NCI-H1048 (cell line): ENCODE measurements at regions not wholly inside any gene's neighbourhood (a gene's known extent, or its start where the extent isn't known, plus 50 kb on each side); places are given as distances from the start of the nearest gene placed in this dataset.
"Not testable (repeated sequence)": the region's sequence is repeated elsewhere in the genome, so short reads cannot be mapped to it uniquely, and the experiment has no call there.

ENCODE experiments used
- DNase-seq: peaks from one replicate; lab custom pipeline; 2025; lab: John Stamatoyannopoulos, UW

GRCh38 chr3:103494512-103494911, 1059.7 kb downstream of the ZPLD1 start:
- no peak for DNase-seq

GRCh38 chr3:103495186-103495585, 1060.4 kb downstream of the ZPLD1 start:
- DNase-seq = no peak

- DNase-seq = no peak
These were observed 1064.5 kb downstream of the ZPLD1 start for GRCh38 chr3:103499132-103499900.

GRCh38 chr3:103499967-103500366, 1065.2 kb downstream of the ZPLD1 start:
- no peak for DNase-seq

- no peak for DNase-seq
These were observed 1075.9 kb downstream of the ZPLD1 start for GRCh38 chr3:103510760-103511159.

GRCh38 chr3:103511891-103512290, 1077.1 kb downstream of the ZPLD1 start:
- no peak for DNase-seq

GRCh38 chr3:103512595-103512994, 1077.8 kb downstream of the ZPLD1 start:
- DNase-seq = no peak

GRCh38 chr3:103513003-103513402, 1078.2 kb downstream of the ZPLD1 start:
- DNase-seq = no peak

GRCh38 chr3:103515116-103515515, 1080.3 kb downstream of the ZPLD1 start:
- no peak for DNase-seq

GRCh38 chr3:103516950-103517349, 1082.1 kb downstream of the ZPLD1 start:
- DNase-seq = no peak

GRCh38 chr3:103531327-103531726, 1096.5 kb downstream of the ZPLD1 start:
- DNase-seq = not testable (repeated sequence)

- no peak for DNase-seq
These were observed 1098.2 kb downstream of the ZPLD1 start for GRCh38 chr3:103532986-103533385.

GRCh38 chr3:103554451-103554850, 1119.6 kb downstream of the ZPLD1 start:
- no peak for DNase-seq

- not testable (repeated sequence) for DNase-seq
These were observed 1129.3 kb downstream of the ZPLD1 start for GRCh38 chr3:103564116-103564515.

- no peak for DNase-seq
These were observed 1151.0 kb downstream of the ZPLD1 start for GRCh38 chr3:103585809-103586208.

GRCh38 chr3:103589770-103590169, 1155.0 kb downstream of the ZPLD1 start:
- DNase-seq = no peak

- no peak for DNase-seq
These were observed 1166.0 kb downstream of the ZPLD1 start for GRCh38 chr3:103600844-103601243.

GRCh38 chr3:103601666-103602065, 1166.9 kb downstream of the ZPLD1 start:
- no peak for DNase-seq

GRCh38 chr3:103609472-103609871, 1174.7 kb downstream of the ZPLD1 start:
- DNase-seq = no peak

- DNase-seq = no peak
These were observed 1178.8 kb downstream of the ZPLD1 start for GRCh38 chr3:103613397-103614156.

GRCh38 chr3:103614719-103615118, 1179.9 kb downstream of the ZPLD1 start:
- DNase-seq = no peak

GRCh38 chr3:103617961-103618360, 1183.1 kb downstream of the ZPLD1 start:
- DNase-seq = no peak

- no peak for DNase-seq
These were observed 1189.5 kb downstream of the ZPLD1 start for GRCh38 chr3:103624271-103624670.
